ENCODE measurements at regions not wholly inside any gene's neighbourhood (a gene's known extent, or its start where the extent isn't known, plus 50 kb on each side); places are given as distances from the start of the nearest gene placed in this dataset.
"Not testable (repeated sequence)": the region's sequence is repeated elsewhere in the genome, so short reads cannot be mapped to it uniquely, and the experiment has no call there.

GRCh38 chr7:115195208-115195607 is 273.3 kb downstream of the MDFIC start:
- no peaks in the 10 kb centered on the region for H3K36me3 Mint-ChIP-seq
- no peak overlapping the region for H3K4me3 Mint-ChIP-seq

GRCh38 chr7:115191526-115191925 is 269.6 kb downstream of the MDFIC start:
- Mint-ChIP-seq H3K27ac (no peak overlapping the region), H3K27me3 (peaks cover 0 to 8% of the 10 kb centered on the region in 2 donors), H3K4me3 (no peak overlapping the region), H3K4me1 (ENCODE audit: low read depth in 2 of 2) (no peaks in the 10 kb centered on the region), H3K9me3 (no peaks in the 10 kb centered on the region), H3K36me3 (no peaks in the 10 kb centered on the region)
- ATAC-seq (no peak), DNase-seq (ENCODE audit: low spot score) (no peak)

More at GRCh38 chr7:115195208-115195607, 273.3 kb downstream of the MDFIC start:
- Mint-ChIP-seq H3K27ac (no peak overlapping the region), H3K4me1 (ENCODE audit: low read depth in 2 of 2) (no peaks in the 10 kb centered on the region), H3K9me3 (no peaks in the 10 kb centered on the region), H3K27me3 (no peaks in the 10 kb centered on the region)
- ATAC-seq (no peak), DNase-seq (ENCODE audit: low spot score) (no peak)

- H3K4me1 Mint-ChIP-seq (ENCODE audit: low read depth in 2 of 2): peaks cover 7 to 9% of the 10 kb centered on the region in 2 donors
- no peak overlapping the region for H3K4me3 Mint-ChIP-seq
- H3K27me3 Mint-ChIP-seq: peaks cover 0 to 3% of the 10 kb centered on the region in 2 donors
- no peak for DNase-seq (ENCODE audit: low spot score)
- H3K36me3 Mint-ChIP-seq: no peaks in the 10 kb centered on the region
- no peak overlapping the region for H3K27ac Mint-ChIP-seq
- H3K9me3 Mint-ChIP-seq: no peaks in the 10 kb centered on the region
- no peak for ATAC-seq
These were observed 261.6 kb downstream of the MDFIC start for GRCh38 chr7:115183431-115184057.

GRCh38 chr7:115178835-115179234 is 256.9 kb downstream of the MDFIC start:
- Mint-ChIP-seq H3K36me3 (peaks cover 1% of the 10 kb centered on the region), H3K27me3 (peaks cover 0 to 4% of the 10 kb centered on the region in 2 donors), H3K9me3 (no peaks in the 10 kb centered on the region), H3K4me3 (no peak overlapping the region), H3K4me1 (ENCODE audit: low read depth in 2 of 2) (peaks cover 7% of the 10 kb centered on the region in 2 donors), H3K27ac (no peak overlapping the region)
- ATAC-seq: no peak
- DNase-seq (ENCODE audit: low spot score): no peak

GRCh38 chr7:115177823-115178222 is 255.9 kb downstream of the MDFIC start:
- H3K36me3 Mint-ChIP-seq: peaks cover 4% of the 10 kb centered on the region
- H3K9me3 Mint-ChIP-seq: no peaks in the 10 kb centered on the region
- ATAC-seq (no peak), DNase-seq (ENCODE audit: low spot score) (no peak)
- H3K4me3 Mint-ChIP-seq: no peak overlapping the region
- no peaks in the 10 kb centered on the region for H3K4me1 Mint-ChIP-seq (ENCODE audit: low read depth in 2 of 2)
- peaks cover 0 to 4% of the 10 kb centered on the region in 2 donors for H3K27me3 Mint-ChIP-seq
- no peak overlapping the region for H3K27ac Mint-ChIP-seq

DNA sequence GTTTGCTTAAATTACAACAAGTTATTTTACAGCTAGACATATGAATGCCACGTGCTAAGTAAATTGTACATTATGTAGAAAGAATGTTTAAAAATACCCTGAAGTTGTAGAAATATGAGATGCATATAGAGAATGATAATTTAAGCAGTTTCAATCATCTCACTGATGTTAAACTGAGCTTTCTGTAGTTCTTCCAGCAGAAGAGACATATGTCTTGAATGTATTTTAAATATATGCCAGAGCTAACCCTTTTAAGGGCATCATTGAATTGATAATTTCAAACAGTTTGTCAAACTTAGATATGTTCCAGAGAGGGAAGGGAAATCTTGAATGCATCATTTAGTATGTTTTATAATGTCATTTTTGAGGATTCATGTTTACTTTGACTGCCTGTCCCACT is 255.2 kb downstream of the MDFIC start:
- H3K4me3 Mint-ChIP-seq: no peak overlapping the region
- peaks cover 4% of the 10 kb centered on the region for H3K36me3 Mint-ChIP-seq
- peaks cover 0 to 4% of the 10 kb centered on the region in 2 donors for H3K27me3 Mint-ChIP-seq
- peaks cover 3% of the 10 kb centered on the region for H3K9me3 Mint-ChIP-seq
- H3K4me1 Mint-ChIP-seq (ENCODE audit: low read depth in 2 of 2): no peaks in the 10 kb centered on the region
- H3K27ac Mint-ChIP-seq: no peak overlapping the region
- DNase-seq (ENCODE audit: low spot score) (no peak), ATAC-seq (no peak)

GRCh38 chr7:115172397-115172796 is 250.5 kb downstream of the MDFIC start:
- H3K36me3 Mint-ChIP-seq; H3K27ac Mint-ChIP-seq; H3K4me3 Mint-ChIP-seq; ATAC-seq; H3K9me3 Mint-ChIP-seq; H3K4me1 Mint-ChIP-seq (ENCODE audit: low read depth in 2 of 2); H3K27me3 Mint-ChIP-seq; DNase-seq (ENCODE audit: low spot score): not testable (repeated sequence)

DNA sequence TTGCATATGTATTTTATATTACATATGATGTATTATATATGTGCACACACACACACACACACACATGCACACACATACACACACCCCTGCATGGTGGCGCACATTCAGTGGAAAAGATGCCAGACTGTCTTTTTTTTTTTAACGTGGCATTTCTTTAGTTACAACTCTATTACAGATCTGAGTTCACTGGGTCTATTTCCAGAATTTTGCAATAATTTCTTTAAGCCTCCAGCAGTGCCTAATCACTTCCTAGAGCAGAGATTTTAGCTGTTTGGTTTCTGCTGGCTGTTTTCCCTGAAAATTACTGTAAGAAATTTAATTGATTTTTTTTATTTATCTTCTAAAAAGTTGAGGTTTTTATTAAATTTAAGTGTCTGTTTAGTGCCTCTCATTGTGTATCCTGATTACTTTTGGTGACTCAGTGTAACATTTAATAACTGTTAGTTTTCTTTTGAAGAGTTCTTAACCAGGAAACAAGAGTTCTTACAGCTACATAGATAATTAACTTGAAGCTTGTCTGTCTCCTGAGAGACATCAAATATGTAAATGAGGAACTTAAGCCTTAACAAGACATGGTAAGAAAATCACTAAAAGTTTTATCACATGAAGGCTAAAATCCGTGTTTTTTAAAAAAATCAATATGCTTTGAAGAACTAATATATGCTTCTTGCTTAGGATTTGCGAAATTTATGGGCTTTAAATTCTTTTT is 232.0 kb downstream of the MDFIC start:
- no peak overlapping the region for H3K27ac Mint-ChIP-seq
- no peaks in the 10 kb centered on the region for H3K4me1 Mint-ChIP-seq (ENCODE audit: low read depth in 2 of 2)
- H3K9me3 Mint-ChIP-seq: no peaks in the 10 kb centered on the region
- DNase-seq (ENCODE audit: low spot score) (no peak), ATAC-seq (no peak)
- no peaks in the 10 kb centered on the region for H3K27me3 Mint-ChIP-seq
- H3K36me3 Mint-ChIP-seq: no peaks in the 10 kb centered on the region
- H3K4me3 Mint-ChIP-seq: no peak overlapping the region

DNA sequence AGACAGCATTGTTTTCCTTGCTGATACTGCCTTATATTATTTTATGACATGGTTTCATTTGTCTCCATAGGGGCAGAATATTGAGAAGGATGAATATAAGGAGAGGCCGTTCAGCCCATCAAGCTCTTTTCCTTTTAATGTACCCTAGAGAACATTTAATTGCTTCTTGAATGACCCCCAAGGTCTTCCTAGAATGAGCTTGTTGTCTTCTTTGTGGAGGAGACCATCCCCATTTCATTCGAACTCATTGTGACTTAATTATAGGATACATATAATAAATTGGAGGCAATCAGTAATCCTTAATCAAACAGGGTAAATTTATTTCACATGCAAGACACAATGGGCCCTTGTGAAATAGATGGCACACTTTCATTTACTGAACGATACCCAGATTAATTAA is 231.3 kb downstream of the MDFIC start:
- DNase-seq (ENCODE audit: low spot score) (no peak), ATAC-seq (no peak)
- Mint-ChIP-seq H3K27ac (no peak overlapping the region), H3K9me3 (no peaks in the 10 kb centered on the region), H3K4me1 (ENCODE audit: low read depth in 2 of 2) (no peaks in the 10 kb centered on the region), H3K27me3 (no peaks in the 10 kb centered on the region), H3K36me3 (no peaks in the 10 kb centered on the region), H3K4me3 (no peak overlapping the region)

- H3K9me3 Mint-ChIP-seq: no peaks in the 10 kb centered on the region
- H3K4me3 Mint-ChIP-seq: no peak overlapping the region
- ATAC-seq (no peak), DNase-seq (ENCODE audit: low spot score) (no peak)
- H3K4me1 Mint-ChIP-seq (ENCODE audit: low read depth in 2 of 2): peaks cover 0 to 4% of the 10 kb centered on the region in 2 donors
- H3K27me3 Mint-ChIP-seq: no peaks in the 10 kb centered on the region
- H3K36me3 Mint-ChIP-seq: no peaks in the 10 kb centered on the region
- no peak overlapping the region for H3K27ac Mint-ChIP-seq
These were observed 224.3 kb downstream of the MDFIC start for GRCh38 chr7:115146148-115146547.

DNA sequence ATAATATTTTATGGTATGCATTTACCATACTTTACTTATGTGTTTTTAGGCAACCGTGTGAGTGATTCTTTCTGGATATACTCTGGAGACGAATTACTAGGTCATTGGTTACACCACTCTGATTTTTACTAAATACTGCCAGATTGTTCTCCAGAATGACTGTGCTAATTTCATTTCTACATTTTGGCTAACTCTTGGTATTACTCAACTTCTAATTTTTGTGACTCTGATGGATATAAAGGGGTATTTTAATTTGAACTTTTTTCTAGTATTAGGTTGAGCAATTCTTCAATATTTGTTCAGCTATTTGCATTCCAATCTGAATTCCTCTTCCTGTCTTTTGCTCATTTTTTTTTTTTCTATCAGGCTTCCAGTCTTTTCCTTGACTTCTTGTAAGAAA is 223.6 kb downstream of the MDFIC start:
- DNase-seq (ENCODE audit: low spot score): no peak
- Mint-ChIP-seq H3K4me1 (ENCODE audit: low read depth in 2 of 2) (peaks cover 0 to 4% of the 10 kb centered on the region in 2 donors), H3K9me3 (peaks cover 3% of the 10 kb centered on the region), H3K36me3 (no peaks in the 10 kb centered on the region), H3K27me3 (no peaks in the 10 kb centered on the region), H3K4me3 (no peak overlapping the region), H3K27ac (no peak overlapping the region)
- ATAC-seq: peak in 1 of 2 donors; percentile 51

DNA sequence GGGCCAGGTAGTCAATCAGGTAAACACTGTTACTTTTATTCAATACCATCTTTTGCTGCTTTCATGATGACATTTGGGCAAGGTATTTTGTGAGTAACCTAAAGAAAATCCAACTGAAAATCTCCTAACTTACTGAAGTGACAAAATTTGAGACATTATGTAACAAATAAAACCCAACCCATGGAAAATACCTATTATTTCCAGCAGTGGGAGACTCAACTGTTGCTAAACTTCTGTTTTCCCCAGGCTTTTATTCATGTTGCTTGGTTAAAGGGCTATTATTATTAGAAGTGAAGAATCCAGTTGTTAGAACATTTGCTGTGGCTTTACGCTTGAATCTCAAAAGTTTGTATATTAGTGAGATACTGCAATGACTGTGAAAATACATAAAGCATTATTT is 215.9 kb downstream of the MDFIC start:
- peaks cover 6 to 17% of the 10 kb centered on the region in 2 donors for H3K4me1 Mint-ChIP-seq (ENCODE audit: low read depth in 2 of 2)
- no peak for ATAC-seq
- H3K36me3 Mint-ChIP-seq: peaks cover 5% of the 10 kb centered on the region

DNA sequence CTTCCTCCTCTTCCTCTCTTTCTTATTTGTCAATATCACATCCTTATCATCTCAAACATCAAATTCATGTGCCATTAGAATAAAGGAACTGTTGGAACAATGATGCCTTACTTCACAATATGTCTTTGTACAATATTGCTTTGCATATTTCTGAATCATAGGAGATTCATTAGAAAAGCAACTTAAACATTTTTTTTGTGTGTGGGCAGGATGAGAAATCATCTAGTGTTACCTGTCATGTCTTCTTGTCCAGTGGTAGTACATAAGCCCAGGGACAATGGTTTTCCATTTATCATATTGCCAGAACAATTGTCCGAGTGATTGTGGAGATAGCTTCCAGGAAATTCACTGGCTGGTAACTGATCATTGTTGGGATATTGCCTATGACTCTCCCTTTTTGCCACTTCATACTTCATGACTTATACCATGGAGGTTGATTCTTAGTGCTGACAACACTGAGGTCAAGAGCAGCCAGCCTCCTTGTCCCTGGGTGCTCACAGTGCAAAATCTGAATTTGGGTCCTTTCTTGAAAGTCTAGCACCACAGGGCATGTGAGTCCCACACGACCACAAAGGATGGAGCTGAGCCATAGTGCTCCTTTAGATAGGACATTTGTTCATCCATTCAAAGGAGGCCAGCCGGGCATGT is 215.0 kb downstream of the MDFIC start:
- Mint-ChIP-seq H3K27me3 (no peaks in the 10 kb centered on the region), H3K4me1 (ENCODE audit: low read depth in 2 of 2) (peaks cover 9 to 17% of the 10 kb centered on the region in 2 donors), H3K27ac (no peak overlapping the region), H3K4me3 (no peak overlapping the region), H3K36me3 (peaks cover 5% of the 10 kb centered on the region), H3K9me3 (peaks cover 9% of the 10 kb centered on the region)
- DNase-seq (ENCODE audit: low spot score) (no peak), ATAC-seq (no peak)

More for the DNA sequence above, 215.9 kb downstream of the MDFIC start:
- Mint-ChIP-seq H3K27ac (no peak overlapping the region), H3K27me3 (no peaks in the 10 kb centered on the region), H3K9me3 (peaks cover 9% of the 10 kb centered on the region), H3K4me3 (no peak overlapping the region)
- DNase-seq (ENCODE audit: low spot score): no peak

DNA sequence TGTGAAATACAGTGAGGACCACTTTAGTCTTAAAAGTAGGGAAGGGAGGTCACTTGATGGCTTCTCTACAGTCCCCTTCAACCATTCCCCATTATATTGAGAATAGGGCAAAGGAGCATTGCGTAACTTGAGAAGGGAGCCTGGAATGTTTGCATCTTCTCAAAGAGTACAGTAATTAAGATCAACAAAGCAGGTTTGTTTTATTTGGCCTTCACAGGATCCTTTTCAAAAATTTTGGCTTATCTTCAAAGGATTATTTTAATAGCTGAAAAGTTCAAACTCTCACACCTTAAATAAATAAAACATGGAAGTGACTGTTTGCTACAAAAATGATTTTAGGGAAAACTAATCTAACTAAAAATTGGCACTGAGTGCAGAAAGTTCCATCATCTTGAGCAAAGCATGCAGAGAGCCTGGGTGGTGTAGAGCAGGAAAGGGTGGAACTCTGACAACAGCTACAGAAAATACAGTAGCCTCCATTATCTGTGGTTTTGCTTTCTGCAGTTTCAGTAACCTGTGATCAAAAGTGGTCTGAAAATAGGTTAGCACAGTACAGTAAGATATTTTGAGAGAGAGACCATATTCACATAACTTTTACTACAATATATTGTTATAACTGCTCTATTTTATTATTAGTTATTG is 214.0 kb downstream of the MDFIC start:
- Mint-ChIP-seq H3K9me3 (peaks cover 9% of the 10 kb centered on the region), H3K27me3 (no peaks in the 10 kb centered on the region), H3K4me1 (ENCODE audit: low read depth in 2 of 2) (peaks cover 9 to 17% of the 10 kb centered on the region in 2 donors), H3K27ac (no peak overlapping the region), H3K36me3 (peaks cover 5% of the 10 kb centered on the region), H3K4me3 (no peak overlapping the region)
- ATAC-seq: no peak
- DNase-seq (ENCODE audit: low spot score): no peak
